ENCODE measurements at regions not wholly inside any gene's neighbourhood (a gene's known extent, or its start where the extent isn't known, plus 50 kb on each side); places are given as distances from the start of the nearest gene placed in this dataset.
"Not testable (repeated sequence)": the region's sequence is repeated elsewhere in the genome, so short reads cannot be mapped to it uniquely, and the experiment has no call there.

DNA sequence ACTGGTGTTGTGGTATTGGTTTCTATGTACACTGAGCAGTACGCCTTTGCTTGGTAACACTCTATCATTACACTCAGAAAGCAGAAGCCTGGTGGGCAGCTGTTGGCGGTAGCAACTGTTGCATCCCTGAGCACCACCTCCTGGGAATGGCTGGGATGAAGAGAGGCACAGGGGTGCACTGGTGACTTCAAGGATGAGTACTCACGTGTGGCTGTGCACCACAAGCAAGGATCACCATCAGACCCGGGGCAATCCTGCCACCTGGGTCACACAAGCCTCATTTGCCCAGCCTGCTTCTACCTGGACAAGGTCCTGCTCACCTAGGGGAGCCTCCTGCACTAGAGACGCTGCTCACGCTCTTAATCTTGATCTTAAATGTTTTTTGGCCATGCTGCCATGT lies 336.4 kb downstream of the SI start:
- no peak for DNase-seq

DNA sequence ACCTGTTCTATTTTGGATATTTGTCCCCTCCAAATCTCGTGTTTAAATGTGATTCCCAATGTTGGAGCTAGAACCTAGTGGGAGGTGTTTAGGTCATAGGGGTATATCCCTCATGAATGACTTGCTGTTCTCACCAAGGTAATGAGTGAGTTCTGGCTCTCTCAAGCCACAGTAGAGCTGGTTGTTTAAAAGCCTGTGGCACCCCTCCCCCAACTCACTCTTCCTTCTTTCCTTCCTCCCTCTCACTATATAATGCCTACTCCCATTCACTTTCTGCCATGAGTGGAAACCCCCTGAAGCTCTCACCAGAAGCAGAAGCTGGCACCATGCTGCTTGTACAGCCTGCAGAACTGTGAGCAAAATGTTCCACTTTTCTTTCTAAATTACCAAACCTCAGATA lies 341.1 kb downstream of the SI start:
- DNase-seq, result no peak

DNA sequence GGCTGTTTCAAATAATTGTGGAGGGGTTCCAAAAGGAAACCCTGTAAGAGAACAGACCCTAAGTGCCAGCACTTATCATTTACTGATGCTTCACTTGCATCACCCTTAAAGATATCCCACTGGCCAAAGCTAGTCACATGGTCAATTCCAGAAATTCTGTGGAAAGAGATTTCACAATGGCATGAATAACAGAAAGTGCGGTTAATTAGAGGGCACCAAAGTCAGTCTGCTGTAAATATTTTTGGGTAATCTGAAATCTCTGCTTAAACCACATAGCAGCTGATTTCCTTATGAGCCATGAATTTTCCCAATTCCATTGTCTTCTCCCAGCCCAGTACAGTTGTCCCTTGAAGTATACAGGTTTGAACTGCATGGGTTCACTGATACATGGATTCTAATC lies 346.1 kb downstream of the SI start:
- no peak for DNase-seq

DNA sequence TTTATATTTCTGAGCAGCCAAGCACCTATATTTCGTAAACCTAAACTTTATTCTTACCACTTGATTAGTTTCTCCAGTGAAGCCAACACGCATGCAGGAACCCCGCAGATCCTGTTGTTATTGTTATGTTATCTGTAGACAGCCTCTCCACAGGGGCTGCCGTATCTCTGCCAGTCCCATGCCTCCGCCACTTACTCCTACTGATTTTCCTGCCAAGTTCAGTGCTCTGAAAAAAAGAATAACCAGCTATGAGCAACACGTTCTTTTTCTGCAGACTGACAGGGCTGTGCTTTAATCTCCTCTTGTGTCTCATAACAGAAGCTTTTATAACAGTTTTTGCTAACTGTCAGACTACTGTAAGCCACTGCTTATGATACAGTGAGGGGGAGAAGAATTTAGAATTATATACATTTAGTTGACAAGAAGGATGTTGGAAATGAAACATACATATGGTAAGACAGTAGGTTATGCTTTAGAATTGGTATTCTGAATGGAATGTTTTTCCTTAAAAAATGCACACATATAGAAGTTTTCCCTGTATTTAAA lies 347.4 kb downstream of the SI start:
- DNase-seq, result no peak

DNA sequence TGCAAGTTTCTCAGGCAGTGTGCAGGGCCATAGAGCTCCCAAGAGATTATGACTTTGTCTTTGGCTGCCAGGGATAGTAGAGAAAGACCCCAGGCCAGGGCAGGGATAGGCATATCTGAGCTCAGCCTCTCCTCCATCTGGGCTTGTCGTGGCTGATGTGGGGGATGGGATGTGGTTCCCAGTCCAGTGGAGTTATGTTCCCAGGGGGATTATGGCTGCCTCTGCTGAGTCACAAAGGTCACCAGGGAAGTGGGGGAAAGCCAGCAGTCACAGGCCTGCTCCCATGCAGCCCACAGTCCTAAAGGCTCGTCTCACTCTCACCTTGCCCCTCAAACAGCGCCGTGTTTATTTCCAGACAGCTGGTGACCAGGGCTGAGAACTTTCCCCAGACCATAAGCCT lies 354.9 kb downstream of the SI start:
- no peak for DNase-seq

DNA sequence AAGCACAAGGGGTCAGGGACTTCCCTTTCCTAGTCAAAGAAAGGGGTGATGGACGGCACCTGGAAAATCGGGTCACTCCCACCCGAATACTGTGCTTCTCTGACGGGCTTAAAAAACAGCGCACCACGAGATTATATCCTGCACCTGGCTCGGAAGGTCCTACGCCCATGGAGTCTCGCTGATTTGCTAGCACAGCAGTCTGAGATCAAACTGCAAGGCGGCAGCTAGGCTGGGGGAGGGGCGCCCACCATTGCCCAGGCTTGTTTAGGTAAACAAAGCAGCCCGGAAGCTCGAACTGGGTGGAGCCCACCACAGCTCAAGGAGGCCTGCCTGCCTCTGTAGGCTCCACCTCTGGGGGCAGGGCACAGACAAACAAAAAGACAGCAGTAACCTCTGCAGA lies 375.5 kb downstream of the SI start:
- DNase-seq, result not testable (repeated sequence)

DNA sequence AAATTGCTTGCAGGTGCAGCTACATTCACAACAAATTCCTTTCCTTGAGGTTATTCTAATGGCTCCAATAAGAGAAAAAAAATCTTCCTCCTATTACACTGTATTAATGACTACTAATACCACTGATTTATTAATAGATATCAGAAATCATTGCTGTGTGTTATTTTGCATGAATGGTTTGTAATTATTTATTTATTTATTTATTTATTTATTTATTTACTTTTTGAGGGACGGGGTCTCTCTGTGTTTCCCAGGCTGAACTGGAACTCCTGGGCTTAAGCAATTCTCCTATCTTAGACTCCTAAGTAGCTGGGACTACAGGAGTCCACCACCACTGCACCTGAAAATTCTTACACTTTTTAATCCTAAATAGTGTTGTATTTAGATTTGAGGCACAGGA lies 390.4 kb downstream of the SI start:
- no peak for DNase-seq

DNA sequence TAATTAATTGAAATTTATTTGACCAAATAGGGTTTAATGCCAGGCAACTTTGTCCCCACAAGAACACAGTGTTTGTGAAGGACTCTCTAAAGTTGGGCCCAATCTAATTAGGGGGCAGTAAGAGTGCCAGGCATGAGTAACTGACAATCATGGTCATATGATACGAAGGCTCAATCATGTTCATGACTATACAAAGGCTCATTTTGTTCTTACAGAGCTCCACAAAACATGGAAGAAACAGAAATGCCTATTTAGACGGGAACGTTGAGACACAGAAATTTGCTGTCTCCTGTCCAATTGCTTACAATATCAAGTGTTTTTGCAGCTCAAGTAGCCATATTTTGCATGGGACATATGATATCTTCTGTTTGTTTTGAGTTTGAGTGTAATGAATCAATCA lies 391.1 kb downstream of the SI start:
- no peak for DNase-seq

DNA sequence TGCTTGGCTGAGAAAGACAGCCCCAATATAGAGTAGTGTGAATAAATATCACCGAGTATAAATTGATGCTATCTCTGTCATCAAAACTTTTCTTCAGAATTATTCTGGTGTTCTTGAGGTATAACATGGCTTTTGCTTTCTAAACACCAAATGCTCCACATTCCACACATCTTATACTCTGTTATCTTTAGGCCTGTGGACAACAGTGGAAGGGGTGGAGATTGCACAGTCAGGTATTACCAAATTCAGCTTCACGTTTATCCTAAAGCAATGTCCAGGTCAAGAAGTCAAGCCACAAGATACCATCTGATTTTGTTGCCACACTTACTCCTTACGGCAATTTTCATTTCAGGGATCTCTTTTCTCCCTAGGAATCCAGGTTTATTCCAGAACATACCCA lies 394.8 kb downstream of the SI start:
- DNase-seq, result no peak

DNA sequence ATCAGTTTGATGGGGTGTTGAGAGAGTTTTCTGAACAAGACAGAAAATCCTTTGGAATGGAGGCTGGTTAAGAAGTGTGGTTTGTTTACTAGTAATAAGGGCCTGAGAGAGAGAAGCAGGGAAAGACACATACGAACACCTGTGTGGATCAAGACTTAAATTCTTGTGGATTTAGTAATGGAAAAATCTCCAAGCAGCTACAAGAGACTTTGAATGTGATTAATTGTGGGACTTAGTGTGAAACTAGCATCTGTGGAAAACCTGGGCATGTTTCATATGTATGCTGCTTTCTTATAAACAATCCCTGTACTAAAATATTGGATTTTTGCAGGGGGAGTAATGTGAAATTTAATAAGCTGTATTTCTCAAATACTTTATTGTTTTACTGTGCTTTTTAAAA lies 399.1 kb downstream of the SI start:
- no peak for DNase-seq

DNA sequence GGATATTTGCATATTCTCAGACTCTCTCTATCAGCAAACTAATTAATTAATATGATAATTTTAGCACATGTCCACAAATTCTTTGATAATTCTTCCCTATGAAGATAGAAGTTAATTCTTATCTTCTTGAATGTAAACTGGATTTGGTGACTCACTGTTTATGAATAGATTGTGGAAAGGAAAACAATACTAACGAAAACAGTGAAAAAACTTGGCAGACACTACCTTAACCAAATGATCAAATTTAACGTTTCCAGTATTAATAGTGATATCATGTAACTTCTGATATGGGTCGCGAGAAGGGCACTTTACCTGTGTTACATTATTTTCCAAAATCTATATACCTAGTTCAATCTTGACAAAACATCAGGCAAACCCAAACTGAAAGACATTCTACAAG lies 401.0 kb downstream of the SI start:
- DNase-seq, result no peak

DNA sequence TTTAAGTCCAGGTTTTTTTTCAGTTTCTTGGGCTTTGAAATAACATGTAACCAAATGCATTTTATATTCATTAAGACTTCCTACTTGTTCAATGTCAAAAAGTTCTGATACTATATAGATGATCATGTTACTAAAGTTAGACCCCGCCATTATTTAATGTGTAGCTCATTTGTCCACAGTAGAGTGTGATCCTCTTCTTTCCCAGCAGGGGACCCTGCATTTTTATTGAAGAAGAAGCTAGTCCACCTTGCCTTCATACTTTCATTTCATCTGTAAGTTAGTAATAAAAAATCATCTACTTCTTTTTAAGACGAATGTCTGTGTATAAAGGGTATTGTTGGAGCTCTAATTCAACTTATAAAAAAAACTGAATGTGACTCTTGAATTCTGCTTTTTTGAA lies 404.6 kb downstream of the SI start:
- no peak for DNase-seq

DNA sequence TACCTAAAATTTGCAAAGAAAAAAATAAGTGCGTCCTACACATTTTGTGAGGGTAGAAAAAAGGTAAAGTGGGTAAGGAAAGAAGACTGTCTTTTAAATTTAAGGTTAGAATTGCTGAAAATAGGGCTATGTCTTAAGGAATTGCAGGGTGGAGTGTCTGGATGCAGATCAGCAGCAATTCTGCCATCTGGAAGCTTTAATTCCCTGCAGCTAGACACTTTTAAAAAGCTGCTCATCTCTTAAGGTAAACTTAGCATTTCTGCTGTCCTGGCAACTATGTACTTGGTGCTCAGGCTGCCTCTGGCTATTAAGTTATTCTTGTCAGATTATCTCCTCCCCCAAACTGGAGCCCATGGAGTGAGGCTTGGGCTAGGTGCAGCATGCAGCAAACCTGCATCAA lies 420.2 kb downstream of the SI start:
- no peak for DNase-seq

DNA sequence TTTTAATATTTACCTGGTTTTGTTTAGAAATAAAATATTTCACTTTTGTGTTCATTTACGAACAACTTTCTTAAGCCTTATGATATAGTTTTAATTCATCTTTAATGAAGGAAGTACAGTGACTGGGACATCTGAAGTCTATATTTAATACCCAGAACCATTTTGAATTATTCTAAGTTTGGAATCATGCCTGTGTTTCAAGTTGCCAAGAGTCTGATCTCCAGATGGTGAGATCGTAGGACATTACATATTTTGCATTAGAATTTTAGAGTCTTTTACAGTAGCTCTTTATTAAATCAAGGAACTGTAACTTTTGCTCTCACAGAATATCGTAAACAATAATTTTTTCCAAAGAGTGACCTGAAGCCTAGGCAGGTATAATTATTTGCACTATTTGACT lies 420.7 kb downstream of the SI start:
- DNase-seq, result no peak

DNA sequence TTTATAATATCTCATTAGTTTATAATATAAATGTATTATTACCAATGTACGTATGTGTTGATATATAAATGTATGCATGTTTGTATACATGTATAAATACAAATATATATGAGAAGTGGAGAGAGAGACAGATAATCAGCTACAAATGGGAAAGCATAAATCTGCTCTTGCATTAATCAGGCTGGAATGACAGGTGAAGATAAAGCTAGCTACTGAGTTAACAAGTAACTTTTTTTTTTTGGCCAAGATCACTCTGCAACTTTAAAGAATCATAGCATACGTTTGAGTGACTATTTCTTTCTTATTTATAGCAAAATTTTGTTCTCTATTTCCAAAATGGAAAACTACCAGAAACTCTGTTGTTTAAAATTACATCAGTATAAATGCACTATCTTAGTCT lies 422.8 kb downstream of the SI start:
- DNase-seq, result no peak

DNA sequence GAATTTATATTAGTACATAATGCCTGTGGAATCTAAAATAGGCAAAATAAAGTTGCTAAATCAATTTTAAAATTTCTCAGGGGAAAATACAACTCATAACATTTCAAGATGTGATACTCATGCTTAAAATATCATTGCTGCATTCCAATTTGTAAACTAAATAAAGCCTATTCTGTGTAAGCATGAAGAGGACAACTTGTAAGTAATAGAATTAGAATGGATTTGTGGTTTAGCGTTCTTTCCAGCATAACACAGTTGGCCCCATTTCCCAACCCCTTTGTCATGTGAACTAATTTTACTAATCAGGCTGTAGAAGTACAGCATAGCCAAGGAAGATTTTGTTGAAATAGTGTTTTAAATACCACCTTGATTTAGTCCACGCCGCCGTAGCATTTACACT lies 437.2 kb downstream of the SI start:
- no peak for DNase-seq

DNA sequence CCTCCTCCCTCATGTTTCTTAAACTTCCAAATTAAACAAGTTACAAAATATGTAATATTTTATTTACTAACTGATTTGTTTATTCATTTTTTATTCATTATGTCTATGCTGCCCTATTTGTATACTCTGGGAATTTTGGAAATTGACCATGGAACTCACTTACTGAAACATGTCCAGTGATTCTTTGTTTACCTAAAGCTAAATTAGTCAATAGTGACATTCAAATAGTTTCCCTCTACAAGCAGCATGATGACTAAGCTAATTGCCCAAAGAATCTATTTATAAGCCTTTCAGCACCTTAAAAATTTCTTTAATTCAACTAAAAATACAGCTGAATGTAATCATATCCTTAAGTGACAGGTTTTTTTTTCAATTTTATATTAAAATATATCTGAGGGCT lies 437.7 kb downstream of the SI start:
- no peak for DNase-seq

DNA sequence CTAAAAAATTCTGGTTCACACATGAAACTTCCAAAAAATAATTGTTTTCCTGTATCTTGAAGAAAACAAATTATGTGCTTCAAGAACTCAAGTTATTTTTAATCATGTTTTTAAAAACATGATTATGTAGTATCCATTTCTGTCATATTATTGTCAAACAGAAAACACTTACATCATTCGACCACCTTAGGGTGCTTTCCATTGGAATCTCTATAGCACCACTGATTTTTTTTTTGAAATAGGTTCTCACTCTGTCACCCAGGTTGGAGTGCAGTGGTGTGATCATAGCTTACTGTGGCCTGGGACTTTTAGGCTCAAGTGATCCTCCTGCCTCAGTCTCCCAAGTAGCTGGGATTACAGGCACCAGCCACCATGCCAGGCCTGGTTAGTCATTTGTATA lies 457.3 kb downstream of the SI start:
- no peak for DNase-seq

DNA sequence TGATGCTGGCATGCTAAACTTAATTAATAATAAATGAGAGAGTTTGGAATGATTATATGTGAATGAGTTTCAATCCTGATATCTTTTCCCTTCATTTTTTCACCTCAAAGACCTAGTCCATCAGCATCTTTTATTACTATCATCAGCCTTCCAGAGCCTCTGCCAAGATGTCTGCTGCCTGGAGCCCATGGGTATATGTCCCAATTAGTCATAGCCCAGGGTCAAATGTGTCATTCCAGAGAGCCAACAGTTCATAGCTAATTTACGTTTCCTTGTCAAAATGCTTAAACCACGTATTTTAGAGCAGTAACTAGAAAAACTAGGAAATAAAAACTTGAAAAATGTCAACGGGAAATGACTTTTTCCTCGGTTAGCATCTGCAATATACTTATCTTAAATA lies 457.9 kb downstream of the SI start:
- DNase-seq, result no peak

DNA sequence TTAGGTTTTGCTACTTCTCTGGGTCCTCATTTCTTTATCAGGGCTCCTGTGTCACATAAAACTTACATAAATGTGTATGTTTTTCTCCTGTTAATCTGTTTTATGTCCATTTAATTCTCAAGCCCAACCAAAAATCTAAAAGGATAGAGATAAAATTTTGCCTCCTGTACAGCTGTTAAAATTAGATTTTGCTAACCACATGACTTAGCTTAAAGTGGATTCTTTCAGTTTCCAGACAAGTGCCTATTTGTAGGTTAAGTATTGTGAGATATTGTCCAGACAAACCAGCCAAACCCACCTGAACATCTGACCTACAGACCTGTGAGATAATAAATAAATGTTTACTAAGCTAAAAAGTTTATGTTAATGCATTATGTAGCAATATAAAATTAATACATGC lies 465.5 kb downstream of the SI start:
- no peak for DNase-seq

DNA sequence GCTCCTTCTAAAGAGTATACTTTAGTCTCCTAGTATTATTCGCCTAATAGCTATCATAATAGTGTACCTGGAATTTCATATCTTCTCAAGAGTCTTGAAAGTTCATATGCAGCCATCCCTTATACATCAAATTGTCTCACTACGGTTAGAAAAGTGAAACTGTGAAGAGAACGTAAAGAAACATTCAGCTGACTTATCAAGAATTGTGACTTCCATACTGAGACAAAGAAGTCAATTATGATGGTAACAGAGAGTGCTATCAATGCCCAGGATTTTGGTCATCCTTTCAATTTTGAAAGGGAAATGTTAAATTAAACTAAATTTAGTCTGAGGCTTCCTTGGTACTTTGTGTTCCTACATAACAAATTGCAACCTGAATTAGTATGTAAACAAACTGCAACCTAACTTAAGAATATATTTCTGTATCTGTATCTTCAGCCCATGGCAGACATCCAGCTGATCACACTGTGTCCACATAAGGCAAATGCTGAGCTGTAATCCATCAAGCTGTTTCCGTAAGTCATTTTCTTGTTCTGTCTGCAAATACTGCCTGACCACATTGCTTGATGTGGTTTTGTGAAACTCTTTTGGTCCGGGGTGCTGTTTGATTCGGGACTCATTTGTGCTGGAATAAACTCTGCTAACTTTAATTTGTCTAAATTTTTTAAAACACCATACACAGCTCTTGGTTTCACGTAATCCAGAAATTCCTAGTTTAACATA lies 469.6 kb downstream of the SI start:
- DNase-seq, result no peak

DNA sequence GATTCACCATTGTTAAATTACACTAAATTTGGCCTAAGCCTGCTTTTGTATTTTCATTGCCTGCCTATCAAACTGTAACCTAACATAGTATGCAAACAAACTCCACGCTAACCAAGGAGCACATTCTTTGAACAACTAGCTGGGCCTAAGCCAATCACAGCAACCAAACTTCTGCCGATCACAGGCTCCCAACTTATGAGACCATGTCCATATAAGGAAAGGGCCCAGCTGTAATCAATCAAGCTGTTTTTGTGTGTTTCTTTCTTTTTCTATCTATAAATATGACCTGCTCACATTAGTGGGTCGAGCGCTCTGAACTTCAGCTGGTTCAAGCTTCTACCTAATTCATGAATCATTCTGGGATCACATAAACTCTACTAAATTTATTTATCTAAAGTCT lies 473.6 kb downstream of the SI start:
- DNase-seq, result no peak

DNA sequence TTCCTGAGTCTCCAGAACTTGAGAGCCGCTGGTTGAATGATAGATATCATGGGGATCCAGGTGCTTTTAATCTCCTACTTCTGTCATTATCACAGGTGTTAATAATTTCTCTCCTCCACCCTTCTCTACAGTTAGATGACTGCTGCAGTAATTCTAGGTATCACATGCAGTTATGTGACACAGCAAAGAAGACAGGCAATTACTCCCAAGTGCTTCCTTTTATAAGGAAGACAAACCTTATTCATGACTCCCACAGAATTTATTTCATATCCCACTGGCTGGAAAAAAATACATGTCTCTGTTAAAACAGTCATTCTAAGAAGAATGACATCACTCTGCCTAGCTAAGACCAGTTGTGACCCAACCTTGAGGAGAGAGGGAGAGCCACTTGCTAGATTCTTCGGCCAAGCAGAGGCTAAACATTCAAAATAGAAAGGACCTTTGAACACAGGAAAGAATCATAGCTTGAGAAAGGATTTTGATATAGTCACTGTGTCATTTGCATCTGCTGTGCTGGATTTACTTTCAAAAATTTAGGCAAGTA lies 500.6 kb downstream of the SI start:
- DNase-seq, result no peak

DNA sequence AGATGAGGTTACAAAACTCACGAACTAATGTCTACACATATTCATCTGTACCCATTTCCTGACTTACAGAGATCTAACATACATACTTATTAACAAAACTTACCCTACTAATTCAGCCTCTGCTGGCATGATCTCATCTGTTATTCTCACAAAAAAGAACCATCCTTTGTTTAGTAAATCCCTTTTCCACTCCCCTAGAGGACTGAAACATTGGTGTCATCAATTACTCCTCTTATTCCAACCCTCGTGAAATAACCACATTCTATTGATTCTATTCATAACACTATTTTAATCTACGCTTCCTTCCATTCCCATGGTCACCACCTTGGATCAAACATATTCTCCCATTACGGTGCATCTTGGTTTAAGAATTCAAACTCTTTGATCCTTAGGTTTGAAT lies 505.9 kb downstream of the SI start:
- no peak for DNase-seq

DNA sequence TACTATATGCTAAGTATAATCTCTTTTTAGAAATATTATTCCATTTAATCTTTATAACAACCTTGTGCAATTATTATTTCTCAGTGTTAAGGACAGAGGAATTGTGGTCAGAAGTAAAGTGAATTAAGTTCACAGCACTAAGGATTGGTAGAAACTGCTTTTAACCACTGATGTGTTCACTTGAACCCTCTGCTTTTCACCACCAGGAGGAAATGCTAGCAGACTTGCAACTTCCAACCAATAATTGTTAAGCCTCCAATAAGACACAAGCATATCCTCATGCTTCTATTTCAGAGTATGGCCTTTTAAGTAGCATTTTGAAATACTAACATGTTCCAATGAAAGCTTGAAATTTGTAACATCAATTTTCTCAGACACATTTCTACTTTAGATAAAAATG lies 527.4 kb downstream of the SI start:
- DNase-seq, result no peak

Data from NCI-H1092 (cell line).